H1 (cell line): ENCODE measurements at regions not wholly inside any gene's neighbourhood (a gene's known extent, or its start where the extent isn't known, plus 50 kb on each side); places are given as distances from the start of the nearest gene placed in this dataset.

Experiments
- CTCF ChIA-PET: fragments of 300-600 bp; sonication (Branson Sonifier 250); formaldehyde crosslinking; loops from one replicate; lab custom pipeline; 2021; ENCODE audit not compliant: partially characterized antibody; lab: Charles Lee
- POLR2A ChIA-PET: fragments of 300-600 bp; sonication (Branson Sonifier 250); formaldehyde crosslinking; loops from one replicate; lab custom pipeline; 2021; ENCODE audit warnings: inconsistent platforms; ENCODE audit not compliant: partially characterized antibody; lab: Charles Lee
- DNase-seq, 2 experiments: peaks; one replicate each; pipeline versions ENCODE4 v3.0.0 to v3.0.0-alpha.2; 2010 to 2022; ENCODE audit warnings: low spot score in 2 of 2, low read depth in 1 of 2, mixed read lengths in 1 of 2
- FAIRE-seq: peaks from 2 replicates; lab custom pipeline; 2011; peaks lifted over from hg19 to GRCh38; lab: Jason Lieb, UNC
- H2AFZ ChIP-seq: 2 replicates; pipeline ENCODE4 v1.8.1; 2012; ENCODE audit warnings: low read length, inconsistent platforms
- H2AK5ac ChIP-seq: 2 replicates; pipeline ENCODE4 v1.6.1; 2013; ENCODE audit warnings: low read depth, low read length
- H2BK120ac ChIP-seq: replicated peaks from 2 replicates; pipeline ENCODE3; 2013; ENCODE audit warnings: low read depth, low read length, inconsistent platforms
- H2BK12ac ChIP-seq: 2 replicates; pipeline ENCODE4 v1.6.1; 2013; ENCODE audit warnings: low read depth, low read length
- H2BK15ac ChIP-seq: 2 replicates; pipeline ENCODE4 v1.6.1; 2013; ENCODE audit warnings: low read length
- H2BK20ac ChIP-seq: 2 replicates; pipeline ENCODE4 v1.6.1; 2013; ENCODE audit warnings: low read length
- H2BK5ac ChIP-seq: 2 replicates; pipeline ENCODE4 v1.6.1; 2013; ENCODE audit warnings: low read depth, low read length
- H3K14ac ChIP-seq: 2 replicates; pipeline ENCODE4 v1.6.1; 2013; ENCODE audit warnings: inconsistent platforms; ENCODE audit not compliant: insufficient read length
- H3K18ac ChIP-seq: 2 replicates; pipeline ENCODE4 v1.6.1; 2013; ENCODE audit warnings: low read length; ENCODE audit errors: extremely low read depth
- H3K23ac ChIP-seq: 2 replicates; pipeline ENCODE4 v1.6.1; 2013; ENCODE audit warnings: inconsistent platforms; ENCODE audit not compliant: insufficient read length
- H3K23me2 ChIP-seq: 2 replicates; pipeline ENCODE4 v1.6.1; 2013; ENCODE audit warnings: low read depth, low read length
- H3K27ac ChIP-seq: 2 replicates; pipeline ENCODE4 v1.6.1; 2011; ENCODE audit warnings: low read depth, low read length, inconsistent platforms
- H3K27me3 ChIP-seq, 4 experiments: replicated peaks in 1 of 4; 1 replicate in 1 of 4; 2 replicates in 3 of 4; pipeline versions ENCODE4 v1.6.1 to v1.8.1; 2011 to 2013; ENCODE audit warnings: low read length in 3 of 4, mild to moderate bottlenecking in 3 of 4, inconsistent platforms in 2 of 4, mixed read lengths in 2 of 4, moderate library complexity in 1 of 4; ENCODE audit not compliant: control insufficient read depth in 3 of 4, insufficient read depth in 3 of 4; ENCODE audit errors: extremely low read depth in 1 of 4
- H3K36me3 ChIP-seq, 4 experiments: 2 replicates each; pipeline versions ENCODE4 v1.6.1 to v1.8.1; 2011 to 2013; ENCODE audit warnings: mild to moderate bottlenecking in 4 of 4, low read length in 3 of 4, moderate library complexity in 2 of 4, control low read depth in 1 of 4, inconsistent platforms in 1 of 4; ENCODE audit not compliant: insufficient read depth in 4 of 4, control insufficient read depth in 2 of 4
- H3K4ac ChIP-seq: replicated peaks from 2 replicates; pipeline ENCODE3; 2013; ENCODE audit warnings: low read length, low read depth, mixed read lengths, inconsistent platforms; ENCODE audit not compliant: insufficient read length
- H3K4me1 ChIP-seq, 4 experiments: replicated peaks in 1 of 4; 1 replicate in 1 of 4; 2 replicates in 3 of 4; pipeline versions ENCODE4 v1.6.1 to v1.8.1; 2011 to 2013; ENCODE audit warnings: low read length in 3 of 4, inconsistent platforms in 2 of 4, mixed read lengths in 1 of 4; ENCODE audit not compliant: insufficient read depth in 4 of 4, control insufficient read depth in 3 of 4
- H3K4me2 ChIP-seq, 2 experiments: 2 replicates each; pipeline versions ENCODE4 v1.6.1 to v1.8.1; 2011 to 2013; ENCODE audit warnings: low read depth in 2 of 2, low read length in 2 of 2, control low read depth in 1 of 2, inconsistent platforms in 1 of 2, mild to moderate bottlenecking in 1 of 2; ENCODE audit not compliant: insufficient read depth in 1 of 2
- H3K4me3 ChIP-seq, 4 experiments: fragments of 200-600, 300-600 bp in 1 of 4; sonication (generic), shearing (Covaris generic), sonication (Bioruptor Twin) in 1 of 4; 2 replicates each; pipeline versions ENCODE4 v1.5.1 to v1.8.1; 2011 to 2016; ENCODE audit warnings: low read length in 4 of 4, low read depth in 3 of 4, control low read depth in 2 of 4, inconsistent platforms in 2 of 4, mild to moderate bottlenecking in 2 of 4, mixed read lengths in 1 of 4, moderate library complexity in 1 of 4; ENCODE audit not compliant: insufficient read depth in 2 of 4; ENCODE audit errors: extremely low read depth in 1 of 4
- H3K56ac ChIP-seq: replicated peaks from 2 replicates; pipeline ENCODE3; 2013; ENCODE audit warnings: low read depth, mild to moderate bottlenecking, mixed read lengths, low read length, inconsistent platforms; ENCODE audit not compliant: insufficient read length
- H3K79me1 ChIP-seq: 2 replicates; pipeline ENCODE4 v1.6.1; 2013; ENCODE audit warnings: low read depth, low read length, control low read depth
- H3K79me2 ChIP-seq, 2 experiments: 2 replicates each; pipeline versions ENCODE4 v1.6.1 to v1.8.1; 2012 to 2013; ENCODE audit warnings: low read length in 2 of 2, mild to moderate bottlenecking in 2 of 2, inconsistent platforms in 1 of 2; ENCODE audit not compliant: insufficient read depth in 2 of 2, control insufficient read depth in 1 of 2
- H3K9ac ChIP-seq, 4 experiments: replicated peaks in 1 of 4; 1 replicate in 1 of 4; 2 replicates in 3 of 4; pipeline versions ENCODE4 v1.6.1 to v1.8.1; 2011 to 2013; ENCODE audit warnings: low read depth in 3 of 4, low read length in 3 of 4, control low read depth in 2 of 4, mild to moderate bottlenecking in 2 of 4, moderate library complexity in 2 of 4, inconsistent platforms in 1 of 4; ENCODE audit errors: extremely low read depth in 1 of 4
- H3K9me3 ChIP-seq, 2 experiments: 2 replicates each; pipeline versions ENCODE4 v1.6.1 to v1.8.1; 2012 to 2013; ENCODE audit warnings: mild to moderate bottlenecking in 2 of 2, moderate library complexity in 2 of 2, control low read depth in 1 of 2, inconsistent platforms in 1 of 2, low read depth in 1 of 2, low read length in 1 of 2, mixed read lengths in 1 of 2; ENCODE audit not compliant: insufficient read depth in 2 of 2
- H4K20me1 ChIP-seq, 2 experiments: replicated peaks in 1 of 2; 2 replicates each; pipeline versions ENCODE3 to v1.8.1; 2011 to 2013; ENCODE audit warnings: inconsistent platforms in 2 of 2, low read length in 2 of 2, mild to moderate bottlenecking in 1 of 2; ENCODE audit not compliant: insufficient read depth in 2 of 2, control insufficient read depth in 1 of 2
- H4K5ac ChIP-seq: 2 replicates; pipeline ENCODE4 v1.6.1; 2013; ENCODE audit warnings: low read length, low read depth, mixed read lengths, inconsistent platforms; ENCODE audit not compliant: insufficient read length
- H4K8ac ChIP-seq: 2 replicates; pipeline ENCODE4 v1.8.0; 2013; ENCODE audit warnings: mild to moderate bottlenecking, moderate library complexity, low read length, inconsistent platforms; ENCODE audit not compliant: insufficient read depth; ENCODE audit errors: extremely low read depth
- H4K91ac ChIP-seq: replicated peaks from 2 replicates; pipeline ENCODE3; 2013; ENCODE audit warnings: low read length, mixed read lengths, inconsistent platforms; ENCODE audit not compliant: insufficient read length
- CHD7 ChIP-seq: fragments of 300-600 bp; sonication (generic); IDR thresholded peaks from 2 replicates; pipeline ENCODE4 v1.7.1; 2012; ENCODE audit warnings: low read length, moderate library complexity, mild to moderate bottlenecking, inconsistent platforms; ENCODE audit not compliant: insufficient replicate concordance
- SRF ChIP-seq: IDR thresholded peaks from 2 replicates; pipeline ENCODE4 v1.6.1; 2011; ENCODE audit warnings: mild to moderate bottlenecking, low read depth, low read length, moderate library complexity

- Histone ChIP-seq H2AFZ (no peak overlapping the region), H4K91ac (no peak overlapping the region), H3K9me3 (peaks cover 5 to 6% of the 10 kb centered on the region in 2 experiments; a peak in 2 of 4 replicates), H3K23ac (no peak overlapping the region), H3K27me3 (no peaks in the 10 kb centered on the region; a peak in 1 of 7 replicates), H2BK15ac (no peak overlapping the region), H3K14ac (no peak overlapping the region), H3K79me2 (no peaks in the 10 kb centered on the region), H3K79me1 (no peaks in the 10 kb centered on the region), H3K18ac (no peak overlapping the region), H2BK12ac (no peak overlapping the region), H3K9ac (no peak overlapping the region), H2BK20ac (no peak overlapping the region), H3K27ac (no peak overlapping the region), H2BK5ac (no peak overlapping the region), H3K36me3 (no peaks in the 10 kb centered on the region), H3K23me2 (no peaks in the 10 kb centered on the region), H3K4me3 (no peak overlapping the region), H2AK5ac (no peak overlapping the region), H3K4me1 (no peaks in the 10 kb centered on the region), H4K5ac (no peak overlapping the region), H2BK120ac (no peak overlapping the region), H3K56ac (no peak overlapping the region), H4K20me1 (no peaks in the 10 kb centered on the region), H4K8ac (no peak overlapping the region), H3K4me2 (no peak overlapping the region), H3K4ac (no peak overlapping the region)
- CTCF ChIA-PET = no interaction called here
- no peak for DNase-seq
- POLR2A ChIA-PET = no interaction called here
- FAIRE-seq = no peak
- TF ChIP-seq CHD7 = no peak
- TF ChIP-seq SRF = no peak
These were observed 101.3 kb upstream of the GALNT15 start for GRCh38 chr3:16073203-16073602.
